Left lobe of liver (tissue), 2 donors: ENCODE measurements at regions not wholly inside any gene's neighbourhood (a gene's known extent, or its start where the extent isn't known, plus 50 kb on each side); places are given as distances from the start of the nearest gene placed in this dataset.
"Not testable (repeated sequence)": the region's sequence is repeated elsewhere in the genome, so short reads cannot be mapped to it uniquely, and the experiment has no call there.

ENCODE experiments used
- ATAC-seq: fragments of 200-7000 bp; cut with Tn5 transposase; one replicate; pipeline ENCODE4 v1.9.1; 2020; ENCODE audit warnings: mild to moderate bottlenecking, moderate library complexity
- DNase-seq: peaks from one replicate; pipeline ENCODE4 v3.0.0-alpha.2; 2020; ENCODE audit warnings: low spot score
- donor health status: DM: no; HTN: no; CAD: no; lungs with moderate emphysema.
- donor health status: DM: no; HTN: yes; CAD: no.

DNA sequence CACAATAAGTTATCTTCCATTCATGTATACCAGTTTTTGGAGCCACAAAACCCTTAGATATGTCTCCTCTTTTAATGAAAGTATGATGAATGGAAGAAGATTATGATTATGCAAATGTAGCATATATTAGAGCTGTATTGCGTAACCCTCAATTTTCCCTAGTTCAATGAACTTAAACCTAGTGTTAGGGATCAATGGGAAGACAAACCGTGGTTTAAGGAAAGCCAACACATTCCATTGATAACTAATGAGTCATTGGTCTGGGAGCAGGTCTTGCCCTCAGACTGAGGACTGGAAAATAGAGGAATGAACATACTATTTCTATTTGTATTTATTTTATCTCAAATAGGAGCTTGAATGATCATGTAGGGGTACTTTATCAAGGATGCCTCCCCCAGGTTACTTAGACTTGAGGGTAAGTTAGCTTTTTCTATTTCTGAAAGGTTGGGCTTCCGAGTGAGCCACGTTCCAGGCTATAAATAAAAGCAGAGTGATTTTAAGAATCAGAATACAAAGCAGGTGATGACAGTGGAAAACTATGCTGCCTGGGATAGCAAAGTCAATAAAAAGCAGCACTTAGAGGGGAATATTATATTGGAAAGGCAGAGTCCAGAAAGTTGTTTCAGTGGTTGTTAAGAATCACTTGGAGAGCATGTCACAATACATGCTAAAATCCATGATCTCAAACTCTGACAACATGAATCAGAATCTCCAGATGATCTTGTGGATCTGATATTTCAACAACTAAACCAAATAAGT, 356.0 kb downstream of the ADAM29 start:
- no peak for ATAC-seq
- no peak for DNase-seq

DNA sequence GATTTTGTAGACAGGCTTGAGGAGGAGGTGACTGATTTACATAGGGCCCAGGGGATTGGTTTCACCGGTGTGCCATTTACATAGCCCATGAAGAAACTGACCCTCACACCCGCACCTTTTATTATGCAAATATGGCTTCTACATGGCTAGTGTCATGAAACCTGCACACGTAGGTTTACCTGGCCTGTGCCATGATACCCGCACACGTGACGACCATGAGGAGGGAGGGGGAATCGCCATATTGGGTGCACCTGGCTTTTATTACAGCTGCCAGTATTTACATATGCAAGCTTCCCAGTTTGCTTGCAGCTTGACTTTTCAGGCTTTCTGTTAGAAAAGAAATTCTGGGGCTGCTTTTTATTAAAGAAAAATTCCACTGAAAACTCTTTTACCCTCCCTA, 359.7 kb downstream of the ADAM29 start:
- DNase-seq: no peak
- ATAC-seq: no peak

- no peak for DNase-seq
- no peak for ATAC-seq
These were observed 362.0 kb downstream of the ADAM29 start for GRCh38 chr4:175280153-175280552.

DNA sequence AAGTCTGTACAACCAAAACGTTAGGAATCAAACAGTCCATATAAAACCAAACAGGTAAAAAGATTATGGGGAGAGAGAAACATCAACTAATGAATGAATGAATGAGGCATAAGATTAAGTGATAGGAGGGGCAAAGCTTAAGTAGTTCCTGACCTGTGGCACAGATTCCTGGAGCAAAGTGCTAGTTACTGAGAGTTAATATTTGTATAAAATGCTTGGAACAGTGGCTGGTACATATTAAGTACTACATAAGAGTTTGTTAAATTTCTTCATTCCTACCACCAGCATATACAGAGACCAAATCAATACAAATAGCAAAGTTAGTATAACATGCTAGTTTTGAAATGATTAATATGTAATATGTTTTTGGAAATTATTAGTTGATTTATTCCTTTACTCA, 363.7 kb downstream of the ADAM29 start:
- DNase-seq (no peak), ATAC-seq (no peak)

- no peak for ATAC-seq
- DNase-seq: no peak
These were observed 364.2 kb downstream of the ADAM29 start for GRCh38 chr4:175282407-175282806.

GRCh38 chr4:175290401-175290800, 372.2 kb downstream of the ADAM29 start:
- ATAC-seq (no peak), DNase-seq (no peak)

DNA sequence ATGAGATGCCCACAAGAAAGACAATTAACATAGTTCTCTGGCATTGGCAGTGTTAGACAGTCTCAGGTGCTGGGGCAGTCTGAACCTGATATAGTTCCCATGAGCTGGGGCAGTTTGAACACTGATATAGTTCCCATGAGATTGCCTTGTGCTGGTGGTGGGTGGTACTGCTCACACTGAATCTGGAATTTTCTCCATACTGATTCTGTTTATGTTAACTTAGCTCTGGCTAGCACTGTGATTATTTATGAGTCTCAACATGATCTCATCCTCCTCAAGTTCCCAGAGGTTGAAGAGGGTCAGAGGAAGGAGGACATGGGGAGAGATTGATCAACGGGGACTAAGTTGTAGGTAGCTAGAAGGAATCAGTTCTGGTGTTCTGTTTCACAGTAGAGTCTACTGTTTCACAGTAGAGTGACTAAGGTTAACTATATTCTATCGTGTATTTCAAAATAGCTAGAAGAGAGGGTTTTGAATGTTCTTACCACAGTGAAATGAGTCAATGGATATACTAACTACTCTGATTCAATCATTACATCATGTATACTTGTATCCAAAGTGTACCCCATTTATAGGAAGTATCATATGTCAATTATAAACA, 379.9 kb downstream of the ADAM29 start:
- no peak for ATAC-seq
- no peak for DNase-seq

- ATAC-seq (no peak), DNase-seq (no peak)
These were observed 388.3 kb downstream of the ADAM29 start for GRCh38 chr4:175306436-175306835.

GRCh38 chr4:175307326-175307725, 389.2 kb downstream of the ADAM29 start:
- ATAC-seq (no peak), DNase-seq (no peak)

GRCh38 chr4:175308236-175308635, 390.1 kb downstream of the ADAM29 start:
- DNase-seq (no peak), ATAC-seq (no peak)

- ATAC-seq (no peak), DNase-seq (no peak)
These were observed 390.9 kb downstream of the ADAM29 start for GRCh38 chr4:175309041-175309440.

DNA sequence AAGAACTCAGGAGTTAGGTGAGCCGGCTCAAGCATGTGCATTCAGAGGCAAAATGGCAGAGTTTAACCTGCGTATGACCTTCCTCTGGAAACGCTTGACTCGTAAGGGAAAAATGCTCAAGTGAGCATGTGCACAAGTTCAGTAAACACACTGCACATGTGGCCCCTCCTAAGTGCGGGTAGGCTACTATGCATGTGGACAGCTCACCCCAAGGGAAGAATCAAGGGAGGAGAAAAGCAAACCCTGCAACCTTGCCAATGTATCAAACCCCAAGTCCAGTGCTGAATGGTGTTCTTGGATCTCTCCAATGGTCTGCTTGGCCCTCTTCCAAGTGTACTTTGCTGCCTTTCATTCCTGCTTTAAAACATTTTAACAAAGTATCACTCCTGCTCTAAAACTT, 407.1 kb downstream of the ADAM29 start:
- no peak for ATAC-seq

DNA sequence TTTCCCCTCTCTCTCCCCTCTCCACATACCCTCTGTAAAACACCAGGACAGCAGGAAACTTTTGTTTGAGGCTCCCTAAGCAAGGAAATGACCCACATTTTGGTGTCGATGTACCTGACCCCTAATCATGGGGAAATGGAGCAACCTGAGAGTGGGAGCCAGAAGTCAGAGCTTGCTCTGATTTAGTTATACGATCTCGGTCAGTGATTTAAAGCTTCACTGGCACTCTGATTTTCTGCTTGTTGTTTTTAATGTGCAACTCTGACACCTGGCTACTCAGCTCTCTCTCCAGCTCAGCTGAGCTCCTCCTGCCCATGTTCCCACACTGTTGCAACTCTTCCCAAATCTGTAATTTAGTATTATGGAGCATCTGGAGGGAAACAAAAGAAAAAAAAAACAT, 408.6 kb downstream of the ADAM29 start:
- ATAC-seq (no peak), DNase-seq (no peak)

More for the DNA sequence above, 407.1 kb downstream of the ADAM29 start:
- DNase-seq: no peak

- ATAC-seq (no peak), DNase-seq (no peak)
These were observed 412.1 kb downstream of the ADAM29 start for GRCh38 chr4:175330236-175330635.

- no peak for ATAC-seq
- no peak for DNase-seq
These were observed 412.5 kb downstream of the ADAM29 start for GRCh38 chr4:175330652-175331051.

DNA sequence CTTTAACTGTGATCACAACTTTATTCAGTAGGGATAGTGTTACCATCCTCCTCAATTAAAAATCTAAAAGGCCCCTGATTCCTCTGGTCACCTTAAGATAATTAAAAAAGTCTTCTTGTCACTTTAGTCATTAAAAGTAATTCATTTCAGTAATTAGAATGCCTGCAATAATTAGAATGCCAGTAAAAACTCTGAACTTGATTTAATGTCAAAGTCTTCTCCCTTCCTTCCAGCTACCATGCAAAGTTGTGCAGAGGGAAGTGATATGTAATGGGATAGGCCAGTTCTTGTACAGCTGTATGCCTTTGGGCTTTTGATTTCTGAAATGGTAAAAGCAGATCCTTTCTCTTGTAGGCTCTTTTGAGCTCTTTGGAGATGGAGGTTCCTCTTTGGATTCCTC, 417.2 kb downstream of the ADAM29 start:
- ATAC-seq: no peak
- no peak for DNase-seq

DNA sequence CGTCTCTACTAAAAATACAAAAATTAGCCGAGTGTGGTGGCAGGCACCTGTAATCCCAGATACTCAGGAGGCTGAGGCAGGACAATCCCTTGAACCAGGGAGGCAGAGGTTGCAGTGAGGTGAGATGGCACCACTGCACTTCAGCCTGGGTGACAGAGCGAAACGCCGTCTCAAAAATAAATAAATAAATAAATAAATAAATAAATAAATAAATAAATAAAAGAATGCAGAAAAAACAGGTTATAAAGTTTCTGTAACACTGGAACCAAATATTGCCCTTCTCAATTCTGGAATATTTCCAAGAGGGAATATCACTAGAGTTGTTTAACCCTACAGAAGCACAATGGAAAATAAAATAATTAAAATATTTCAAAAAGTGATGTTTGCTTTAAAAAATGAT, 418.4 kb downstream of the ADAM29 start:
- not testable (repeated sequence) for DNase-seq, ATAC-seq

DNA sequence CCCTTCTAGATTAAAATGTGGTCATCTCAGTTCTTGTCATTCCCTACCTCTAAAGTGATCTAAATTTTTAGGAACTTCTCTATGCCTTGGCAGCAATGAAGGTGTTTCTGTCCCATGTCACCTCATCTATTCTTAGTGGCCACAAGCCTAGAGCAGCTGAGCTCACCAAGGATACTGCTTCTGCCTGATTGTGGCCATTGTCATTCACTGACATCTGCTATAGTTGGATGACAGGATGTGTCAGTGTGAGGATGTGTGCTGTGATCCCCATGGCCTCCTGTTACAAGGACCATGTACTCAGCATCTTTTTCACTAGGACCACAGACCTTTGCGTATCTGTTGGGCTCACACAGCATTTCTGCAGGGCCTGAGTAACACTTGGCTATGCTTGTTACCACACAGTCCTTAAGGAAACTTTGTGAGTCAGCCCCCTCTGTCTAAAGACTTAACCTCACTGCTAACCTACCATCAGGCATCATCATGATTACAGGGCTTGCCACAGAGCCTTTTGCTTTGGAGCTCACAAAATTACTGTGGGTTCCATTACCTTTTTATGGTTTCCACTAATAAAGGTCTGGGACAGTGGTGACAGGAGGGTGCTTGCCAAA, 421.0 kb downstream of the ADAM29 start:
- DNase-seq (no peak), ATAC-seq (no peak)

- no peak for DNase-seq
- no peak for ATAC-seq
These were observed 423.1 kb downstream of the ADAM29 start for GRCh38 chr4:175341203-175341755.

GRCh38 chr4:175346376-175346775, 428.2 kb downstream of the ADAM29 start:
- ATAC-seq: no peak
- no peak for DNase-seq

GRCh38 chr4:175350246-175350645, 432.1 kb downstream of the ADAM29 start:
- ATAC-seq (no peak), DNase-seq (no peak)

- DNase-seq: no peak
- no peak for ATAC-seq
These were observed 433.3 kb downstream of the ADAM29 start for GRCh38 chr4:175351473-175351872.
